ENCODE measurements at regions not wholly inside any gene's neighbourhood (a gene's known extent, or its start where the extent isn't known, plus 50 kb on each side); places are given as distances from the start of the nearest gene placed in this dataset.
A peak's percentile ranks its signal among the peaks of the same experiment; 100 is the strongest.

- no peak overlapping the region for H3K27ac ChIP-seq (ENCODE audit: low read depth, low read length)
- H3K36me3 ChIP-seq (ENCODE audit: control insufficient read depth in 1 of 2, insufficient read depth in 2 of 2, low read length in 2 of 2): no peaks in the 10 kb centered on the region
- no peaks in the 10 kb centered on the region for H3K27me3 ChIP-seq (ENCODE audit: control insufficient read depth in 1 of 2, insufficient read depth in 2 of 2, low read length in 2 of 2)
- H3K4me1 ChIP-seq (ENCODE audit: control insufficient read depth in 1 of 2, insufficient read depth in 2 of 2, low read length in 2 of 2): peaks cover 18 to 32% of the 10 kb centered on the region in 2 donors
- H3K9ac ChIP-seq (ENCODE audit: low read depth in 1 of 2, low read length in 2 of 2): no peak overlapping the region
- H3K9me3 ChIP-seq (ENCODE audit: control insufficient read depth in 1 of 2, low read length in 2 of 2): no peaks in the 10 kb centered on the region
- H3K4me3 ChIP-seq (ENCODE audit: low read depth in 1 of 2, low read length in 2 of 2): no peak overlapping the region
Measured at GRCh38 chr11:15835788-15836411, 520.4 kb downstream of the SOX6 start.

GRCh38 chr11:15836795-15837194 lies 519.6 kb downstream of the SOX6 start:
- H3K4me3 ChIP-seq (ENCODE audit: low read depth in 1 of 2, low read length in 2 of 2): no peak overlapping the region
- no peak overlapping the region for H3K9ac ChIP-seq (ENCODE audit: low read depth in 1 of 2, low read length in 2 of 2)
- H3K36me3 ChIP-seq (ENCODE audit: control insufficient read depth in 1 of 2, insufficient read depth in 2 of 2, low read length in 2 of 2): no peaks in the 10 kb centered on the region
- H3K4me1 ChIP-seq (ENCODE audit: control insufficient read depth in 1 of 2, insufficient read depth in 2 of 2, low read length in 2 of 2): peaks cover 18 to 36% of the 10 kb centered on the region in 2 donors
- no peak overlapping the region for H3K27ac ChIP-seq (ENCODE audit: low read depth, low read length)
- no peaks in the 10 kb centered on the region for H3K27me3 ChIP-seq (ENCODE audit: control insufficient read depth in 1 of 2, insufficient read depth in 2 of 2, low read length in 2 of 2)
- H3K9me3 ChIP-seq (ENCODE audit: control insufficient read depth in 1 of 2, low read length in 2 of 2): no peaks in the 10 kb centered on the region

GRCh38 chr11:15837901-15838489 lies 518.4 kb downstream of the SOX6 start:
- no peak overlapping the region for H3K9ac ChIP-seq (ENCODE audit: low read depth in 1 of 2, low read length in 2 of 2)
- peaks cover 18 to 39% of the 10 kb centered on the region in 2 donors for H3K4me1 ChIP-seq (ENCODE audit: control insufficient read depth in 1 of 2, insufficient read depth in 2 of 2, low read length in 2 of 2)
- H3K27me3 ChIP-seq (ENCODE audit: control insufficient read depth in 1 of 2, insufficient read depth in 2 of 2, low read length in 2 of 2): no peaks in the 10 kb centered on the region
- no peak overlapping the region for H3K4me3 ChIP-seq (ENCODE audit: low read depth in 1 of 2, low read length in 2 of 2)
- no peaks in the 10 kb centered on the region for H3K36me3 ChIP-seq (ENCODE audit: control insufficient read depth in 1 of 2, insufficient read depth in 2 of 2, low read length in 2 of 2)
- no peak overlapping the region for H3K27ac ChIP-seq (ENCODE audit: low read depth, low read length)
- no peaks in the 10 kb centered on the region for H3K9me3 ChIP-seq (ENCODE audit: control insufficient read depth in 1 of 2, low read length in 2 of 2)

- Histone ChIP-seq H3K9me3 (ENCODE audit: control insufficient read depth in 1 of 2, low read length in 2 of 2) (no peaks in the 10 kb centered on the region), H3K27ac (ENCODE audit: low read depth, low read length) (no peak overlapping the region), H3K27me3 (ENCODE audit: control insufficient read depth in 1 of 2, insufficient read depth in 2 of 2, low read length in 2 of 2) (no peaks in the 10 kb centered on the region), H3K36me3 (ENCODE audit: control insufficient read depth in 1 of 2, insufficient read depth in 2 of 2, low read length in 2 of 2) (no peaks in the 10 kb centered on the region), H3K4me1 (ENCODE audit: control insufficient read depth in 1 of 2, insufficient read depth in 2 of 2, low read length in 2 of 2) (peaks cover 18 to 39% of the 10 kb centered on the region in 2 donors), H3K4me3 (ENCODE audit: low read depth in 1 of 2, low read length in 2 of 2) (no peak overlapping the region), H3K9ac (ENCODE audit: low read depth in 1 of 2, low read length in 2 of 2) (no peak overlapping the region)
Measured at GRCh38 chr11:15839061-15839460, 517.3 kb downstream of the SOX6 start.

GRCh38 chr11:15840966-15841365 lies 515.4 kb downstream of the SOX6 start:
- Histone ChIP-seq H3K4me3 (ENCODE audit: low read depth in 1 of 2, low read length in 2 of 2) (no peak overlapping the region), H3K36me3 (ENCODE audit: control insufficient read depth in 1 of 2, insufficient read depth in 2 of 2, low read length in 2 of 2) (no peaks in the 10 kb centered on the region), H3K27me3 (ENCODE audit: control insufficient read depth in 1 of 2, insufficient read depth in 2 of 2, low read length in 2 of 2) (no peaks in the 10 kb centered on the region), H3K27ac (ENCODE audit: low read depth, low read length) (no peak overlapping the region), H3K9ac (ENCODE audit: low read depth in 1 of 2, low read length in 2 of 2) (no peak overlapping the region), H3K4me1 (ENCODE audit: control insufficient read depth in 1 of 2, insufficient read depth in 2 of 2, low read length in 2 of 2) (peaks cover 18 to 32% of the 10 kb centered on the region in 2 donors), H3K9me3 (ENCODE audit: control insufficient read depth in 1 of 2, low read length in 2 of 2) (no peaks in the 10 kb centered on the region)

- Histone ChIP-seq H3K4me3 (ENCODE audit: low read depth in 1 of 2, low read length in 2 of 2) (no peak overlapping the region), H3K4me1 (ENCODE audit: control insufficient read depth in 1 of 2, insufficient read depth in 2 of 2, low read length in 2 of 2) (peaks cover 11 to 24% of the 10 kb centered on the region in 2 donors), H3K9ac (ENCODE audit: low read depth in 1 of 2, low read length in 2 of 2) (no peak overlapping the region), H3K36me3 (ENCODE audit: control insufficient read depth in 1 of 2, insufficient read depth in 2 of 2, low read length in 2 of 2) (no peaks in the 10 kb centered on the region), H3K27ac (ENCODE audit: low read depth, low read length) (no peak overlapping the region), H3K9me3 (ENCODE audit: control insufficient read depth in 1 of 2, low read length in 2 of 2) (no peaks in the 10 kb centered on the region), H3K27me3 (ENCODE audit: control insufficient read depth in 1 of 2, insufficient read depth in 2 of 2, low read length in 2 of 2) (no peaks in the 10 kb centered on the region)
Measured at GRCh38 chr11:15841931-15842740, 514.2 kb downstream of the SOX6 start.

DNA sequence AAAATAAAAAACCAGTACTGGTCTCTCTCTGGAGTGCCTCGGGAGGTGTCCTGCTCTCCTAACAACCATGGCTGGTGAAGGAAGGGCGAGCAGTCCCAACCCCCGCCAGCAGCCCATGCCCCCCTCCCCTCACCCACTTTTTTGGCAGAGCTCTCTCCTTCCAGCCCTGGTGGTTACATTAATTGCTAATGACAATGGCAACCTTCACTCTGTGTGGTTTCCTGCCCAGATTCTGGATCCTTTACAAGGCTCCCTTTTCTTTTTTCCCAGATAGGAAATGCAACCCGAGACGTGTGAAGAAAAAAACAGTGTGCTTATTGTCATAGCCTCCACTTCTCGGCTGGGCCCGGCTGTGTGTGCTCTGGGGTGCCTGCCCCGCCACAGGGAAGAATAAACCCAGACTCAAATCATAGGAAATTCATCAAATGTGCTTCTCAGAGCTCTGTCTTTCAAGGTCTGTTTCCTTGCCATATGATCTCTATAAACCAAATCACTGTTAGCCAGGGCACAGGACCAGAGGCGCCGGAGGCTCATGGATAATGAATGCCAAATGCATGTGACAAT lies 513.0 kb downstream of the SOX6 start:
- H3K4me3 ChIP-seq (ENCODE audit: low read depth in 1 of 2, low read length in 2 of 2): no peak overlapping the region
- H3K27me3 ChIP-seq (ENCODE audit: control insufficient read depth in 1 of 2, insufficient read depth in 2 of 2, low read length in 2 of 2): no peaks in the 10 kb centered on the region
- H3K4me1 ChIP-seq (ENCODE audit: control insufficient read depth in 1 of 2, insufficient read depth in 2 of 2, low read length in 2 of 2): peaks cover 2 to 15% of the 10 kb centered on the region in 2 donors
- H3K9me3 ChIP-seq (ENCODE audit: control insufficient read depth in 1 of 2, low read length in 2 of 2): no peaks in the 10 kb centered on the region
- H3K27ac ChIP-seq (ENCODE audit: low read depth, low read length): no peak overlapping the region
- H3K36me3 ChIP-seq (ENCODE audit: control insufficient read depth in 1 of 2, insufficient read depth in 2 of 2, low read length in 2 of 2): no peaks in the 10 kb centered on the region
- H3K9ac ChIP-seq (ENCODE audit: low read depth in 1 of 2, low read length in 2 of 2): no peak overlapping the region

- peaks cover 7% of the 10 kb centered on the region in 2 donors for H3K4me1 ChIP-seq (ENCODE audit: control insufficient read depth in 1 of 2, insufficient read depth in 2 of 2, low read length in 2 of 2)
- H3K4me3 ChIP-seq (ENCODE audit: low read depth in 1 of 2, low read length in 2 of 2): no peak overlapping the region
- no peaks in the 10 kb centered on the region for H3K9me3 ChIP-seq (ENCODE audit: control insufficient read depth in 1 of 2, low read length in 2 of 2)
- H3K36me3 ChIP-seq (ENCODE audit: control insufficient read depth in 1 of 2, insufficient read depth in 2 of 2, low read length in 2 of 2): no peaks in the 10 kb centered on the region
- H3K27ac ChIP-seq (ENCODE audit: low read depth, low read length): no peak overlapping the region
- H3K9ac ChIP-seq (ENCODE audit: low read depth in 1 of 2, low read length in 2 of 2): no peak overlapping the region
- H3K27me3 ChIP-seq (ENCODE audit: control insufficient read depth in 1 of 2, insufficient read depth in 2 of 2, low read length in 2 of 2): no peaks in the 10 kb centered on the region
Measured at GRCh38 chr11:15845261-15845660, 511.1 kb downstream of the SOX6 start.

DNA sequence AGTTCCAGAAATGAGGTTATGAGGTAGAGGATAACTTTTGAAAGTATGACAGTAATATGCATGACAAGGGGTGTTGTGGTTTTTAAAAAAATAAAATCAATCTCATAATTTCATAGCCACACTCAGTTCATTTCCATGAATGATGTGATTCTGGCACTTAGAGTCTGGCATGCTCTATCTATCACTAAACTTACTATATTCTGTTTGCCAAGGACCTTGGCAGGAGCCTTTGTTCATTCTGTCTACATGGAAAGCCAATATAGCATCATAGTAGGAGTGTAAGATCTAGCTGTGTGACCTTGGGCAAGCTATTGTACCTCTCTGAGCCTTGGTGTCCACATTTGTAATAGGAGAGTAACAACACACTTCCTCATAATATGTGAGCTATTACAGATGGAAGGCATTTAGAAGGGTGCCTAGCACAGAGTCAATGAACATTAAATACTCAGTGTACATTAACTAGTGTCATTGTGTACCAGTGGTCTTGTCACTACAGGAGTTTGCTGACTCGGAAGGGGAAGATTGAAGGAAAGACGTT lies 507.6 kb downstream of the SOX6 start:
- Histone ChIP-seq H3K4me1 (ENCODE audit: control insufficient read depth in 1 of 2, insufficient read depth in 2 of 2, low read length in 2 of 2) (peaks cover 0 to 7% of the 10 kb centered on the region in 2 donors), H3K27ac (ENCODE audit: low read depth, low read length) (no peak overlapping the region), H3K9me3 (ENCODE audit: control insufficient read depth in 1 of 2, low read length in 2 of 2) (no peaks in the 10 kb centered on the region)

GRCh38 chr11:15849257-15849656 lies 507.1 kb downstream of the SOX6 start:
- no peak overlapping the region for H3K27ac ChIP-seq (ENCODE audit: low read depth, low read length)
- no peak overlapping the region for H3K9ac ChIP-seq (ENCODE audit: low read depth in 1 of 2, low read length in 2 of 2)
- H3K9me3 ChIP-seq (ENCODE audit: control insufficient read depth in 1 of 2, low read length in 2 of 2): no peaks in the 10 kb centered on the region
- H3K4me3 ChIP-seq (ENCODE audit: low read depth in 1 of 2, low read length in 2 of 2): peak overlapping the region in 1 of 2 donors; percentile 2
- H3K4me1 ChIP-seq (ENCODE audit: control insufficient read depth in 1 of 2, insufficient read depth in 2 of 2, low read length in 2 of 2): peaks cover 0 to 7% of the 10 kb centered on the region in 2 donors
- H3K36me3 ChIP-seq (ENCODE audit: control insufficient read depth in 1 of 2, insufficient read depth in 2 of 2, low read length in 2 of 2): no peaks in the 10 kb centered on the region
- H3K27me3 ChIP-seq (ENCODE audit: control insufficient read depth in 1 of 2, insufficient read depth in 2 of 2, low read length in 2 of 2): no peaks in the 10 kb centered on the region

More for the DNA sequence above, 507.6 kb downstream of the SOX6 start:
- no peak overlapping the region for H3K9ac ChIP-seq (ENCODE audit: low read depth in 1 of 2, low read length in 2 of 2)
- H3K27me3 ChIP-seq (ENCODE audit: control insufficient read depth in 1 of 2, insufficient read depth in 2 of 2, low read length in 2 of 2): no peaks in the 10 kb centered on the region
- H3K4me3 ChIP-seq (ENCODE audit: low read depth in 1 of 2, low read length in 2 of 2): no peak overlapping the region
- no peaks in the 10 kb centered on the region for H3K36me3 ChIP-seq (ENCODE audit: control insufficient read depth in 1 of 2, insufficient read depth in 2 of 2, low read length in 2 of 2)
